Transverse colon (tissue), 4 donors: ENCODE measurements at regions not wholly inside any gene's neighbourhood (a gene's known extent, or its start where the extent isn't known, plus 50 kb on each side); places are given as distances from the start of the nearest gene placed in this dataset.

Experiments
- CTCF ChIP-seq, 5 experiments: fragments of 200-600 bp in 3 of 5; fragments of 450-650 bp in 2 of 5; sonication (generic) in 3 of 5; IDR thresholded peaks; 1 replicate in 2 of 5; 2 replicates in 3 of 5; pipeline ENCODE4 v1.5.1; 2016 to 2017; ENCODE audit warnings: antibody characterized with exemption in 5 of 5, inconsistent platforms in 3 of 5, mild to moderate bottlenecking in 2 of 5, moderate library complexity in 1 of 5
- POLR2A ChIP-seq: fragments of 450-650 bp; IDR thresholded peaks from one replicate; pipeline ENCODE4 v1.6.1; 2016; ENCODE audit warnings: antibody characterized with exemption, mild to moderate bottlenecking, moderate library complexity
- POLR2AphosphoS5 ChIP-seq, 3 donors: sonication (generic); formaldehyde crosslinking; IDR thresholded peaks; one replicate each; pipeline ENCODE4 v1.6.1; 2016; ENCODE audit warnings: antibody characterized with exemption in 3 of 3

GRCh38 chr22:47690586-47690985 is 928.1 kb downstream of the TBC1D22A start:
- TF ChIP-seq CTCF (IDR thresholded peaks at IDR 0.05) (no peak), POLR2A (no peak), POLR2AphosphoS5 (IDR thresholded peaks at IDR 0.05) (no peak)
